Activated CD4-positive, alpha-beta T cell treated with anti-CD3 and anti-CD28 coated beads, Interleukin-2, amount 10 ng/mL, durations not matched to agents 7 days and 5 days (primary cell): ENCODE measurements at regions not wholly inside any gene's neighbourhood (a gene's known extent, or its start where the extent isn't known, plus 50 kb on each side); places are given as distances from the start of the nearest gene placed in this dataset.

Source experiments
- CTCF ChIA-PET: fragments of 350-600 bp; sonication (Branson Sonifier 250); formaldehyde crosslinking; loops from one replicate; lab custom pipeline; 2021; ENCODE audit warnings: antibody characterized with exemption; lab: Charles Lee
- POLR2A ChIA-PET: fragments of 350-600 bp; sonication (Branson Sonifier 250); formaldehyde crosslinking; loops from one replicate; lab custom pipeline; 2021; ENCODE audit warnings: antibody characterized with exemption; lab: Charles Lee
- DNase-seq: peaks from one replicate; pipeline ENCODE4 v3.0.0-alpha.2; 2020
- H3K27ac Mint-ChIP-seq: one replicate; pipeline ENCODE4 v1.8.0; 2021; ENCODE audit warnings: mild to moderate bottlenecking, moderate library complexity, mixed read lengths
- H3K27me3 Mint-ChIP-seq: one replicate; pipeline ENCODE4 v1.8.0; 2021; ENCODE audit warnings: mixed read lengths
- H3K36me3 Mint-ChIP-seq: one replicate; pipeline ENCODE4 v1.8.0; 2021; ENCODE audit warnings: low read depth, mixed read lengths
- H3K4me1 Mint-ChIP-seq: one replicate; pipeline ENCODE4 v1.8.0; 2021; ENCODE audit warnings: mixed read lengths
- H3K4me3 Mint-ChIP-seq: one replicate; pipeline ENCODE4 v1.8.0; 2021; ENCODE audit warnings: mild to moderate bottlenecking, moderate library complexity, mixed read lengths
- H3K9me3 Mint-ChIP-seq: one replicate; pipeline ENCODE4 v1.8.0; 2021; ENCODE audit warnings: mixed read lengths

GRCh38 chr9:115396071-115396529, 278.1 kb upstream of the TNC start:
- no peak for DNase-seq
- Mint-ChIP-seq H3K9me3 (no peaks in the 10 kb centered on the region), H3K27me3 (peaks cover 7% of the 10 kb centered on the region), H3K27ac (no peak overlapping the region), H3K4me1 (peaks cover 8% of the 10 kb centered on the region), H3K36me3 (no peaks in the 10 kb centered on the region), H3K4me3 (no peak overlapping the region)
- ChIA-PET POLR2A (no interaction called here), CTCF (interaction anchor here (1.4 kb wide), 1 partner anchor 21 kb away, joined by 3 read pairs; no protein-coding TSS in a partner anchor)

- no peaks in the 10 kb centered on the region for H3K36me3 Mint-ChIP-seq
These were observed 279.8 kb upstream of the TNC start for GRCh38 chr9:115397591-115398312.

GRCh38 chr9:115398313-115398650, 280.3 kb upstream of the TNC start:
- H3K27me3 Mint-ChIP-seq = peaks cover 7% of the 10 kb centered on the region
- CTCF ChIA-PET = no interaction called here
- no peak overlapping the region for H3K4me3 Mint-ChIP-seq
- H3K36me3 Mint-ChIP-seq = no peaks in the 10 kb centered on the region
- no peak overlapping the region for H3K27ac Mint-ChIP-seq
- H3K9me3 Mint-ChIP-seq = no peaks in the 10 kb centered on the region
- H3K4me1 Mint-ChIP-seq = peaks cover 8% of the 10 kb centered on the region
- no peak for DNase-seq
- POLR2A ChIA-PET = no interaction called here

More at GRCh38 chr9:115397591-115398312, 279.8 kb upstream of the TNC start:
- Mint-ChIP-seq H3K27me3 (peaks cover 7% of the 10 kb centered on the region), H3K4me1 (peaks cover 8% of the 10 kb centered on the region), H3K4me3 (no peak overlapping the region), H3K9me3 (no peaks in the 10 kb centered on the region), H3K27ac (no peak overlapping the region)
- DNase-seq = no peak
- ChIA-PET CTCF (no interaction called here), POLR2A (no interaction called here)

GRCh38 chr9:115398996-115399395, 281.0 kb upstream of the TNC start:
- ChIA-PET POLR2A (no interaction called here), CTCF (no interaction called here)
- no peaks in the 10 kb centered on the region for H3K36me3 Mint-ChIP-seq
- H3K27ac Mint-ChIP-seq = no peak overlapping the region
- no peak for DNase-seq
- H3K4me3 Mint-ChIP-seq = no peak overlapping the region
- H3K9me3 Mint-ChIP-seq = no peaks in the 10 kb centered on the region
- peaks cover 8% of the 10 kb centered on the region for H3K4me1 Mint-ChIP-seq
- peaks cover 7% of the 10 kb centered on the region for H3K27me3 Mint-ChIP-seq

GRCh38 chr9:115400796-115401195, 282.8 kb upstream of the TNC start:
- Mint-ChIP-seq H3K27ac (no peak overlapping the region), H3K4me1 (peaks cover 3% of the 10 kb centered on the region), H3K9me3 (no peaks in the 10 kb centered on the region), H3K4me3 (no peak overlapping the region), H3K36me3 (no peaks in the 10 kb centered on the region), H3K27me3 (peaks cover 3% of the 10 kb centered on the region)
- ChIA-PET POLR2A (no interaction called here), CTCF (no interaction called here)
- DNase-seq = no peak

GRCh38 chr9:115401756-115402327, 283.9 kb upstream of the TNC start:
- Mint-ChIP-seq H3K9me3 (no peaks in the 10 kb centered on the region), H3K36me3 (no peaks in the 10 kb centered on the region), H3K27ac (no peak overlapping the region), H3K4me1 (no peaks in the 10 kb centered on the region), H3K27me3 (peaks cover 3% of the 10 kb centered on the region), H3K4me3 (no peak overlapping the region)
- no peak for DNase-seq
- CTCF ChIA-PET = interaction anchor here (1.0 kb wide), 1 partner anchor 9 kb away, joined by 3 read pairs; no protein-coding TSS in a partner anchor
- POLR2A ChIA-PET = no interaction called here

GRCh38 chr9:115403753-115404152, 285.8 kb upstream of the TNC start:
- DNase-seq = no peak
- ChIA-PET POLR2A (no interaction called here), CTCF (no interaction called here)
- no peaks in the 10 kb centered on the region for H3K36me3 Mint-ChIP-seq
- H3K27me3 Mint-ChIP-seq = peaks cover 3% of the 10 kb centered on the region
- no peaks in the 10 kb centered on the region for H3K4me1 Mint-ChIP-seq
- no peaks in the 10 kb centered on the region for H3K9me3 Mint-ChIP-seq
- no peak overlapping the region for H3K4me3 Mint-ChIP-seq
- no peak overlapping the region for H3K27ac Mint-ChIP-seq

GRCh38 chr9:115404311-115404710, 286.4 kb upstream of the TNC start:
- no peak for DNase-seq
- ChIA-PET POLR2A (no interaction called here), CTCF (no interaction called here)
- H3K27me3 Mint-ChIP-seq = peaks cover 3% of the 10 kb centered on the region
- H3K4me1 Mint-ChIP-seq = no peaks in the 10 kb centered on the region
- H3K9me3 Mint-ChIP-seq = no peaks in the 10 kb centered on the region
- H3K36me3 Mint-ChIP-seq = no peaks in the 10 kb centered on the region
- H3K27ac Mint-ChIP-seq = no peak overlapping the region
- no peak overlapping the region for H3K4me3 Mint-ChIP-seq

- no peaks in the 10 kb centered on the region for H3K9me3 Mint-ChIP-seq
- POLR2A ChIA-PET = no interaction called here
- no peaks in the 10 kb centered on the region for H3K4me1 Mint-ChIP-seq
- no peak for DNase-seq
- H3K27ac Mint-ChIP-seq = no peak overlapping the region
- no peak overlapping the region for H3K4me3 Mint-ChIP-seq
- no peaks in the 10 kb centered on the region for H3K36me3 Mint-ChIP-seq
- H3K27me3 Mint-ChIP-seq = peaks cover 2% of the 10 kb centered on the region
- CTCF ChIA-PET = no interaction called here
These were observed 293.6 kb upstream of the TNC start for GRCh38 chr9:115411516-115411915.

GRCh38 chr9:115411993-115412452, 294.1 kb upstream of the TNC start:
- Mint-ChIP-seq H3K9me3 (no peaks in the 10 kb centered on the region), H3K36me3 (no peaks in the 10 kb centered on the region), H3K27me3 (peaks cover 2% of the 10 kb centered on the region), H3K4me3 (no peak overlapping the region), H3K4me1 (no peaks in the 10 kb centered on the region), H3K27ac (no peak overlapping the region)
- no peak for DNase-seq
- ChIA-PET POLR2A (no interaction called here), CTCF (no interaction called here)

- Mint-ChIP-seq H3K9me3 (peaks cover 3% of the 10 kb centered on the region), H3K27me3 (peaks cover 2% of the 10 kb centered on the region), H3K36me3 (no peaks in the 10 kb centered on the region), H3K4me3 (no peak overlapping the region), H3K4me1 (no peaks in the 10 kb centered on the region), H3K27ac (no peak overlapping the region)
- no peak for DNase-seq
- POLR2A ChIA-PET = no interaction called here
- CTCF ChIA-PET = no interaction called here
These were observed 294.7 kb upstream of the TNC start for GRCh38 chr9:115412656-115413055.

GRCh38 chr9:115413304-115413703, 295.3 kb upstream of the TNC start:
- Mint-ChIP-seq H3K27me3 (peaks cover 2% of the 10 kb centered on the region), H3K36me3 (no peaks in the 10 kb centered on the region), H3K9me3 (peaks cover 3% of the 10 kb centered on the region), H3K4me3 (no peak overlapping the region), H3K27ac (no peak overlapping the region), H3K4me1 (no peaks in the 10 kb centered on the region)
- ChIA-PET CTCF (no interaction called here), POLR2A (no interaction called here)
- no peak for DNase-seq

- no peak for DNase-seq
- H3K4me3 Mint-ChIP-seq = no peak overlapping the region
- H3K9me3 Mint-ChIP-seq = peaks cover 3% of the 10 kb centered on the region
- POLR2A ChIA-PET = no interaction called here
- no peaks in the 10 kb centered on the region for H3K4me1 Mint-ChIP-seq
- H3K27me3 Mint-ChIP-seq = peaks cover 2% of the 10 kb centered on the region
- no peaks in the 10 kb centered on the region for H3K36me3 Mint-ChIP-seq
- CTCF ChIA-PET = no interaction called here
- no peak overlapping the region for H3K27ac Mint-ChIP-seq
These were observed 295.9 kb upstream of the TNC start for GRCh38 chr9:115413766-115414382.
